NCI-H69 (cell line): ENCODE measurements at regions not wholly inside any gene's neighbourhood (a gene's known extent, or its start where the extent isn't known, plus 50 kb on each side); places are given as distances from the start of the nearest gene placed in this dataset.
A peak's percentile ranks its signal among the peaks of the same experiment; 100 is the strongest.
"Not testable (repeated sequence)": the region's sequence is repeated elsewhere in the genome, so short reads cannot be mapped to it uniquely, and the experiment has no call there.

Source experiments
- DNase-seq: peaks from one replicate; lab custom pipeline; 2025; lab: John Stamatoyannopoulos, UW

GRCh38 chr14:36411951-36412350 lies 91.5 kb upstream of the MBIP start:
- not testable (repeated sequence) for DNase-seq

GRCh38 chr14:36408388-36408787 lies 88.0 kb upstream of the MBIP start:
- DNase-seq: peak; percentile 23

GRCh38 chr14:36405589-36406274 lies 85.3 kb upstream of the MBIP start:
- DNase-seq: no peak

- DNase-seq: no peak
Measured at GRCh38 chr14:36402867-36403266, 82.4 kb upstream of the MBIP start.

GRCh38 chr14:36398463-36399291 lies 78.2 kb upstream of the MBIP start:
- no peak for DNase-seq

GRCh38 chr14:36397357-36397756 lies 76.9 kb upstream of the MBIP start:
- DNase-seq: no peak

- no peak for DNase-seq
Measured at GRCh38 chr14:36396798-36397197, 76.4 kb upstream of the MBIP start.

GRCh38 chr14:36394593-36394992 lies 74.2 kb upstream of the MBIP start:
- peak; percentile 90 for DNase-seq

- DNase-seq: no peak
Measured at GRCh38 chr14:36390718-36391117, 70.3 kb upstream of the MBIP start.

GRCh38 chr14:36383767-36384431 lies 63.5 kb upstream of the MBIP start:
- DNase-seq: no peak

GRCh38 chr14:36373982-36374673 lies 53.7 kb upstream of the MBIP start:
- DNase-seq: peak; percentile 95
